ENCODE measurements at regions not wholly inside any gene's neighbourhood (a gene's known extent, or its start where the extent isn't known, plus 50 kb on each side); places are given as distances from the start of the nearest gene placed in this dataset.

- no peak for DNase-seq
Observed at GRCh38 chr6:99064834-99065233, 117.1 kb upstream of the FBXL4 start.

DNA sequence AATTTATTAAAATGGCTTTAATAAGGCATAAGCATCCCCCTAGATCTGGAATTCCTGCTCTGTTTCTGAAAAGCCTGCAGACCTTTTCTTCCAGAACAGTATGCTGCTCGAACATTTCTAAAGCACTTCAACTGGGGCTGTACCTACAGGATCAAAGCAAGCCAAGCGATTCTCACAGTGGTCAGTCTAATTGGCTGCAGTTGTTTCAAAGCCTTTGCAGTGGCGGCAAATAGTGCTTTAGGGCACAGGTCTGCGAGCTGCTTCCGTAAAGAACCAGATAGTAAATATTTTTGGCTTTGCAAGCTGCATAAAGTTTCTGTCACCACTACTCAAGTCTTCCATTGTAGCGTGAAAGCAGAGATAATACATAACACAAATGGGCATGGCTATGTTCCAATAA, 88.9 kb upstream of the FBXL4 start:
- DNase-seq, result no peak

GRCh38 chr6:99032396-99032795, 84.7 kb upstream of the FBXL4 start:
- DNase-seq, result no peak

DNA sequence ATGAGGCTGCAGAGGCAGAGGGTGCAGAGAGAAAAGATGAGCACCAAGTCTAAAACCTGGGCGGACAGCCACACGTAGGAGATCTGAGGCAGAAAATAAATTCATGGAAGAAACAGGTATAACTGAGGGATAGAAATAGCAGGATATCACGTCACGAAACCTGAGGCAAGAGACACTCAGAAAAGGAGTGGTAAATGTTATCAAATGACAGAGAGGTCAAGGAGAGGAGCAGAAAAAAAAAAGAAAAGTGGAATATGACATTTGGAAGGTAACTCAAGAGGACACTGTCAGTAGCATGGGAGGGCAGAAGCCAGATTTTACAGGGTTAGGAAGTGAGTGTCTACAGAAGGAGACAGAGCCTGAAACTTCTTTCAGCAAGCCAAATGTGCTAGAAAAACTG, 84.2 kb upstream of the FBXL4 start:
- no peak for DNase-seq

- DNase-seq, result no peak
Observed at GRCh38 chr6:99030915-99031314, 83.2 kb upstream of the FBXL4 start.

DNA sequence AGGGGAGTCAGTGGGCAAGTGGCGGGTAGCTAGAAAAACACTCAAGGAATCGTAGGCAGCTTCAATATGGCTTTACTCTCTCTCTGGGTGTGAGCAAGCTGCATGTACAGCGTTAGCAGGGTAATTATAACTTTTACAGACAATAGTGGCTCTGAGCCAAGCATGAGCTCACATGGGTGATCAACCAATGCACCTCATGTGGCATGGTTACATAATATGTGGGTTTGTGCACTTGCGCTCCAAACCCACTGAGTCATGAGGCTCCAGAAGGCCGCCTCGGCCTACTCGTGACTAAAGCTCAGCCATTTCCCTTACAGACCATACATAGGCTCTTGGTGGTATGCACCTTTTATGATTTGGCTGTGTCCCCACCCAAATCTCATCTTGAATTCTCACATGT, 78.4 kb upstream of the FBXL4 start:
- no peak for DNase-seq

DNA sequence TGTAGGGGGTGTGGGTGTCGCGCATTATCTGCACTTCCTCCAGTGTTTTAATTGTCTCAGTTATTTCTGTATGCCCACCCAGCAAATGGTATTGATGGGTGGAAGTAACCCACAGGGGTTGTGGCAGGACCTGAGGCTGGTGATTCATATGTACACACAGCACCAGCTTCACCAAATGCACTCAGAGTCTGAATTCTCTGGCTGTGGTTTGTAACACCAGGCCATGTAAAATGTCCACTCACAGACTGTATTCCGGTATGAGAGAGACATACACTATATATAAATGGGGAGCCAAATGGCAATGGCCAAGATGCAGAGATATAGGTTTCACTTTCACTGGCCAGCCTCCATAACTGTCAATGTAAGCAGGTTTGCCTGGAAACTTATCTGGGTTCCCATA, 76.3 kb upstream of the FBXL4 start:
- no peak for DNase-seq

- DNase-seq, result no peak
Observed at GRCh38 chr6:99022039-99022609, 74.4 kb upstream of the FBXL4 start.

- no peak for DNase-seq
Observed at GRCh38 chr6:99019381-99019780, 71.6 kb upstream of the FBXL4 start.

DNA sequence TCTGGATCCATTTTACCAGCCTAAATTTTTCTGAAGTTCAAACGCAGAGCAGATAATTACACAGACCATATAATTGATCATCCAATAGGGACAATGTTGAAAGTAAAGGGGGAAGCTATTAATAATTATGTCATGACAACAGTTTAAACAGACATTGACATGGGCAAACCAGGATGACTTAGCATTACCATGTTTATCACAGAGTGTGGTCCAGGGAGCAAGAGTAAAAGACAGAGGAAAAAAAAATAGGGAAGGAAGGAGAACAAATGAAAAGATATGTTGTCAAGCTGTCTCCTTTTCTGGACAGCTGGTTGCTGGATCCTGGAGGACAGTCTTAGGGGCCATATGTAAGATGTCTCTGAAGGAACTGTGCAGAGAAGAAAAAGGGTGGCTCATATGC, 69.4 kb upstream of the FBXL4 start:
- DNase-seq, result no peak

DNA sequence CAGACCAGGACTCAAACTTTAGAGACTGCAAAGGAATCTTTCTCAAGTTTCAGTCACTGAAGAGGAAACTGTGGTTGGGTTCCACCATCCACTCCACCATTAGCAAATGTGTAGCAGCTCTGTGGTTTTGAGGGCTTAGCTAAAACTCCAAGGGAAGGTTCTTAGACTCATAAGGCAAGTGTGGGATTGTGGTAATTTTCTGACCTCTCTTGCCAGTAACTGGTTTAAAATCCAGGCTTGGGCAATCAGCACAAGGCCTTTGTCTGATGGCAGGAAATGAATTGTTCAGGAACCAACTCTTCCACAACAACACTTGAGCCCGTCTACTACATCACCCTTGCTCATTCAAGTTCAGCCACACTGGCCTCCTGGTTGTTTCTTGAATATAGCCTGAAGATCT, 68.6 kb upstream of the FBXL4 start:
- no peak for DNase-seq

- no peak for DNase-seq
Observed at GRCh38 chr6:99014061-99014460, 66.3 kb upstream of the FBXL4 start.

- no peak for DNase-seq
Observed at GRCh38 chr6:99013661-99014060, 65.9 kb upstream of the FBXL4 start.

DNA sequence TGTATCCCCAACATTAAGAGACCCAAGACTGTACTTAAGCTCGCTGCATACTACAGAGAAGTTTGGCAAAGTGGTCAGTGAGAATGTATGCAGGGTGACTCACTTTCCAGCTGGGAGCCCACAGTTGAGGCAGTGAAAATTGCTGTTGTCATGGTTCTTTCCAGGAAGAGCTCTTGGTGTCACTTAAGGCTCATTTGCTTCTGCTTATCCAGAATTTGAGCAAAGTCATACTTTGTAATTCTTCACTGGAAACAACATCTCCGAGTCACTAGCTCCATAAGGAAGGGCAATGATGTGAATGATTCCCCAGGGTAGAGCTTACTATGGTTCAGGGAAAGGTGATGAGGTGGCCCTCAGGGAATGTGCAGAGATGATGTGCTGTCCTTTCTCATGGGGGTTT, 65.4 kb upstream of the FBXL4 start:
- DNase-seq, result no peak

DNA sequence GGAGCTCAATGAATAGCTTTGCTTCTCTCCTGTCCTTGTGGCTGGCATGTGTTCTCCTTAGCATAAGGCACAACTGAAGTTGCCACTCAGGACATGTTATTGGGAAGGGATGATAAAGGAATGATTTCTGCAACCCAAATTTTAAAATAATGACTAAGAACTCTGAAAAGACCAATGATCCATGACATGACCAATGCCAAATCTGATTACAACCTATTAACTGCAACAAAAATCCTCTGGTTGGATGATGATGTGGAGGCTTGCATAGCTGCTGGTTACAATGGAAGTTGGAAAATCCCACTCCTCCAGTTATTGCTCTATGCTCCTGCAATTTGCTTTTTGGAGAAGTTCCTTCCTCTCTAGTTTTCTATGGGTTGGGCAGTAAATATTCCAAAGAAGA, 63.4 kb upstream of the FBXL4 start:
- DNase-seq, result no peak

GRCh38 chr6:99002831-99003230, 55.1 kb upstream of the FBXL4 start:
- no peak for DNase-seq

DNA sequence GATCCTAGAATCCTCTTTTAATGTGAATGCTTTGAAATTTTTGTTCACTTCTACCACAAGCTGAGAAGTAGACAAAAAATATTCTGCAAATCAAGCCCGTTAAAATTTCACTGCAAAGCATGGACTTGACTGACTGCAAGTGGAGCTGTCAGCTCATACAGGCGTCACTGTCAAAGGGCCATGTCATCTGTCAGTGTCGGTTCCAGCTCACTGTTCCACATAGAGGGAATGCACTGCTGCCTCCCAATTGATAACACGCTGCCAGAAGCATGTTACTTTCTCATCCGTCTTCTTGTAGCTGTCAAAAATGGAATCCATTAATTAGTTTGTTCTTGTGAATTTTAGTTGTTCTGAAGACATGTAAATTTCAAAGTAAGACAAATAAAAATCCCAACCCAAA, 50.4 kb upstream of the FBXL4 start:
- DNase-seq, result no peak

All from activated CD8-positive, alpha-beta memory T cell treated with anti-CD3 and anti-CD28 coated beads for 24 hours (primary cell).